ENCODE measurements at regions not wholly inside any gene's neighbourhood (a gene's known extent, or its start where the extent isn't known, plus 50 kb on each side); places are given as distances from the start of the nearest gene placed in this dataset.

DNA sequence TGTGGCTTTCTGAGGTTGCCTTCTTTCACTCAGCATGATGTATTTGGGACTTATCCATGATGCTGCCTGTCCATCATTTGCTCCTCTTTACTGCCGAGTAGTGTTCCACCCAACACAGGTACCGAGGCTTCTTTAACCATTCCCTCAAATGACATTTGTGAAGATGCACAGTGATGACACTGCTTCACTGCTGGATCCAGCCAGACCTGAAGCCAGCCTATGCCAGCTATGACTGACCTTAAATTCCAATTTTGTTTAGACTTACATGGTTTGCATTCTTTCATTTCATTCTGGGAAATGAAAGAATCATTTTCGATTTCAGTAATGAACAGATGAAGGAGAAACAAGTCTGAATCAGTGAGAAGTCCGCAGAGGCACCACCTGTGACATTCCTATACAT is 271.0 kb downstream of the AACS start:
- TF ChIP-seq, protein P1, sequence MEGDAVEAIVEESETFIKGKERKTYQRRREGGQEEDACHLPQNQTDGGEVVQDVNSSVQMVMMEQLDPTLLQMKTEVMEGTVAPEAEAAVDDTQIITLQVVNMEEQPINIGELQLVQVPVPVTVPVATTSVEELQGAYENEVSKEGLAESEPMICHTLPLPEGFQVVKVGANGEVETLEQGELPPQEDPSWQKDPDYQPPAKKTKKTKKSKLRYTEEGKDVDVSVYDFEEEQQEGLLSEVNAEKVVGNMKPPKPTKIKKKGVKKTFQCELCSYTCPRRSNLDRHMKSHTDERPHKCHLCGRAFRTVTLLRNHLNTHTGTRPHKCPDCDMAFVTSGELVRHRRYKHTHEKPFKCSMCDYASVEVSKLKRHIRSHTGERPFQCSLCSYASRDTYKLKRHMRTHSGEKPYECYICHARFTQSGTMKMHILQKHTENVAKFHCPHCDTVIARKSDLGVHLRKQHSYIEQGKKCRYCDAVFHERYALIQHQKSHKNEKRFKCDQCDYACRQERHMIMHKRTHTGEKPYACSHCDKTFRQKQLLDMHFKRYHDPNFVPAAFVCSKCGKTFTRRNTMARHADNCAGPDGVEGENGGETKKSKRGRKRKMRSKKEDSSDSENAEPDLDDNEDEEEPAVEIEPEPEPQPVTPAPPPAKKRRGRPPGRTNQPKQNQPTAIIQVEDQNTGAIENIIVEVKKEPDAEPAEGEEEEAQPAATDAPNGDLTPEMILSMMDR (IDR thresholded peaks at IDR 0.05): no peak
- TF ChIP-seq POLR2A (IDR thresholded peaks at IDR 0.05): no peak

All from adrenal gland (tissue), 5 donors.